ENCODE measurements at regions not wholly inside any gene's neighbourhood (a gene's known extent, or its start where the extent isn't known, plus 50 kb on each side); places are given as distances from the start of the nearest gene placed in this dataset.

DNA sequence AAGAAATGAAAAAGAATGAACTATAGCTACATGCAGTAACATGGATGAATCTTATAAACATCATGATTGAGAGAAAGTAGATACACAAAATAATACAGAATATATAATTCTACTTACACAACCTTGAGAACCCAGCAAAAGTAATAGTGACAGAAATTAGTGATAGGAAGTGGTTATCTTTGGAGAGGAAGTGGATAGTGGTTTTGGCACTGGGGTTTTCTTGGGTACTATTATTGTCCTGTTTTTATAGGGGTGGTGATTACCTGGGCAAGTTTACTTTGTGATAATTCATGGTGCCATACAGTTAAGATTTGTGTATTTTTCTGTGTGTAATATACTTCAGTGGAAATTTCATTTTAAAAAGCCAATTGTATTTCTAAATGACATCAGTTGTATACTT lies 352.7 kb downstream of the AEBP2 start:
- no peaks in the 10 kb centered on the region for H3K27me3 ChIP-seq
- DNase-seq (ENCODE audit: extremely low spot score in 2 of 2), result no peak
- intact Hi-C loops (cut with DNase I), result no loop called here
- no peaks in the 10 kb centered on the region for H3K36me3 ChIP-seq
- no peak overlapping the region for H3K4me3 ChIP-seq
- H3K4me1 ChIP-seq, result no peaks in the 10 kb centered on the region
- no peaks in the 10 kb centered on the region for H3K9me3 ChIP-seq
- no peak for TF ChIP-seq POLR2A (IDR thresholded peaks at IDR 0.05)
- no peak for TF ChIP-seq CTCF (IDR thresholded peaks at IDR 0.05)
- TF ChIP-seq POLR2AphosphoS5 (IDR thresholded peaks at IDR 0.05; ENCODE audit: insufficient read depth in 1 of 2, low read depth in 1 of 2), result no peak
- H3K27ac ChIP-seq, result no peak overlapping the region

DNA sequence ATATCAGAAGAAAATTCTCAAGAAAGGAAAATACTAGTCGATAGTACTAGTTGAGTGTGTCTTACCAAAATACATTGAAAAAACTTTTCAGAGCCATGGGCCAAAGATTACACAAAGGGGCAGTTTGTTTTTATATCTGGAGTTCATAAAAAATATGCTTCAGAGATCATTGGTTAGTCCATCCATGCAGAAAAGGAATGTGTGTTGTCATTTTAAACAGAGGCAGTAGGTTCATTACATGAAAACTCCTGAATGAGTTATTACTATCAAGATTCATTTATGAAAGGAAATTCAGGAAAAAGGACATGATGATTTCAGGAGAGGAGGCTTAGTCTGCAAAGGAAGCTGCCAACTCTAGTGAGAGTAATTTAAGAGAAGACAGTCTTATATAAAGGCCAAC lies 354.8 kb downstream of the AEBP2 start:
- H3K9me3 ChIP-seq, result no peaks in the 10 kb centered on the region
- intact Hi-C loops (cut with DNase I), result no loop called here
- no peaks in the 10 kb centered on the region for H3K27me3 ChIP-seq
- no peaks in the 10 kb centered on the region for H3K4me1 ChIP-seq
- H3K4me3 ChIP-seq, result no peak overlapping the region
- DNase-seq (ENCODE audit: extremely low spot score in 2 of 2), result no peak
- H3K27ac ChIP-seq, result no peak overlapping the region
- TF ChIP-seq POLR2A (IDR thresholded peaks at IDR 0.05) (no peak), POLR2AphosphoS5 (IDR thresholded peaks at IDR 0.05; ENCODE audit: insufficient read depth in 1 of 2, low read depth in 1 of 2) (no peak), CTCF (IDR thresholded peaks at IDR 0.05) (no peak)
- no peaks in the 10 kb centered on the region for H3K36me3 ChIP-seq

GRCh38 chr12:19799216-19799615 lies 359.9 kb downstream of the AEBP2 start:
- Histone ChIP-seq H3K9me3 (no peaks in the 10 kb centered on the region), H3K4me1 (no peaks in the 10 kb centered on the region), H3K27me3 (no peaks in the 10 kb centered on the region), H3K4me3 (no peak overlapping the region), H3K36me3 (no peaks in the 10 kb centered on the region), H3K27ac (no peak overlapping the region)
- DNase-seq (ENCODE audit: extremely low spot score in 2 of 2), result no peak
- intact Hi-C loops (cut with DNase I), result no loop called here
- TF ChIP-seq CTCF (IDR thresholded peaks at IDR 0.05) (no peak), POLR2A (IDR thresholded peaks at IDR 0.05) (no peak), POLR2AphosphoS5 (IDR thresholded peaks at IDR 0.05; ENCODE audit: insufficient read depth in 1 of 2, low read depth in 1 of 2) (no peak)

- Histone ChIP-seq H3K4me3 (no peak overlapping the region), H3K27me3 (no peaks in the 10 kb centered on the region), H3K27ac (no peak overlapping the region), H3K9me3 (no peaks in the 10 kb centered on the region), H3K4me1 (no peaks in the 10 kb centered on the region), H3K36me3 (no peaks in the 10 kb centered on the region)
- intact Hi-C loops (cut with DNase I), result no loop called here
- no peak for DNase-seq (ENCODE audit: extremely low spot score in 2 of 2)
- TF ChIP-seq POLR2A (IDR thresholded peaks at IDR 0.05) (no peak), POLR2AphosphoS5 (IDR thresholded peaks at IDR 0.05; ENCODE audit: insufficient read depth in 1 of 2, low read depth in 1 of 2) (peak in 1 of 2 donors; percentile 32), CTCF (IDR thresholded peaks at IDR 0.05) (no peak)
Observed at GRCh38 chr12:19799895-19800602, 360.8 kb downstream of the AEBP2 start.

GRCh38 chr12:19800884-19801283 lies 361.6 kb downstream of the AEBP2 start:
- Histone ChIP-seq H3K27me3 (no peaks in the 10 kb centered on the region), H3K27ac (no peak overlapping the region), H3K36me3 (no peaks in the 10 kb centered on the region), H3K4me1 (no peaks in the 10 kb centered on the region), H3K9me3 (no peaks in the 10 kb centered on the region), H3K4me3 (no peak overlapping the region)
- no peak for DNase-seq (ENCODE audit: extremely low spot score in 2 of 2)
- no peak for TF ChIP-seq CTCF (IDR thresholded peaks at IDR 0.05)
- no peak for TF ChIP-seq POLR2A (IDR thresholded peaks at IDR 0.05)
- TF ChIP-seq POLR2AphosphoS5 (IDR thresholded peaks at IDR 0.05; ENCODE audit: insufficient read depth in 1 of 2, low read depth in 1 of 2), result no peak
- intact Hi-C loops (cut with DNase I), result no loop called here
